GM21528 (cell line): ENCODE measurements at regions not wholly inside any gene's neighbourhood (a gene's known extent, or its start where the extent isn't known, plus 50 kb on each side); places are given as distances from the start of the nearest gene placed in this dataset.

Experiments
- ATAC-seq: cut with Tn5 transposase; IDR thresholded peaks from one replicate; pipeline ENCODE4 v1.9.1; 2021; ENCODE audit warnings: mild to moderate bottlenecking, moderate library complexity; ENCODE audit not compliant: unreplicated experiment, low FRiP score

DNA sequence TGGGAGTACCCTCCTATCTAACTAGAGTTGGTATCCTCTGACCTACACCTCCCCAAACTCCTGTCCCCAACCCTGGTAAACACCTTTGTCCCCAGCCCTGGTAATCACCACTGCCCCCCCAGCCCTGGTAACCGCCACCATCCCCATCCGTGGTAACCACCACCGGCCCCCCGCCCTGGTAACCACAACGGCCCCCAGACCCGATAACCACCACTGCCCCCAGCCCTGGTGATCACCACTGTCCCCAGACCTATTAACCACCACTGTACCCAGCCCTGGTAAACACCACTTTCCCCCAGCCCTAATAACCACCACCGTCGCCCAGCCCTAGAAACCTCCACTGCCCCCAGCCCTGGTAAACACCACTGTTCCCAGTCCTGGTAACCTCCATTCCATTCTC is 820.2 kb upstream of the SALL3 start:
- ATAC-seq, result no peak

DNA sequence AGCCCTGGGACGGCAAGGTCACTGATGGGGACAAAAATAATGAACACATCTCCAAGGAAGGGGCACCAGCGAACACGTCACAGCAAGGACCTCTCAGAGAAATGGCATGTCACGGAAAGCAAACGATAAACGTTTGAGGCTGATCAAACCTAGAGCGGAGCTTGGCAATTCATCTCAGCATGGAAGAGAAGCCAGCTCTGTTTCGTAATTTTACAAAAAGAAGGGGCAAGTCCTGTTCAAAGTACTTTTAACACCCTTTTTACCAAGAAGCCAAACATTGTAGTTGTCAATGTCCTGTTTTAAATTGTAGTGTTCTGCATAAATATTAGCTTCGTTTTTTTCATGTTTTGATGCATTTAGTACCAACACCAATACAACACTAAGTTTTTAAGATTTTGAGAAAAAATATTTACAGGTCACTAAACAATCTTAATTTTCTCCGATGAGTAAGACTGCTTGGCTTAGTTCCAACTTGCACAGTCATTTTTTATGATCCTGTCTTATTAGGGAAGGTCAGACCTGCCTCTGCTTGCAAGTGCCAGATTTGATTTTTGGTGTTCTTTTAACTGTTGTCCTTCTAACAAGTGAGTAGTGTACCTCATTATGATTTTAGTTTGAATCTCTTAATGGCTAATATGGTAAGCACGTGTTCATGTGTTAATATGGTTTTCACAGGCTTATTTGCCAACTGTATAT is 818.5 kb upstream of the SALL3 start:
- no peak for ATAC-seq

GRCh38 chr18:78165525-78165924 is 814.1 kb upstream of the SALL3 start:
- no peak for ATAC-seq

DNA sequence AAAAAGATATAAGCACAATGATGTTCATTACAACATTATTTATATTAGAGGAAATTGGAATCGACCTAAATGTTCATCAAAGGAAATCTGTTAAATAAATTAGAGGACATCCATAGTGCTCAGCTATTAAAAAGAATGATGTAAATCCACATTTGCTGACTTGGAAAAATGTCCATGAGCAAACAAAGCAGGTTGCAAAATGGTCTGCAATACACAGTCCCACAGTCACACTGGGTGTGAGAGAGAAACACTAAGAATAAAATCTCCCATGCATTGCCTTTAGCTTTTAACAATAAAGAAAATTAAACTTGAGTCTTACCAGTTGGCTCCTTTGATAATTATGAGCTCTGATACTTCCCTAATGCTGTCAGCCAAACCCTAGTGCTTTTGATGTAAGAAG is 811.1 kb upstream of the SALL3 start:
- ATAC-seq, result no peak

GRCh38 chr18:78169174-78169864 is 810.3 kb upstream of the SALL3 start:
- ATAC-seq, result no peak

DNA sequence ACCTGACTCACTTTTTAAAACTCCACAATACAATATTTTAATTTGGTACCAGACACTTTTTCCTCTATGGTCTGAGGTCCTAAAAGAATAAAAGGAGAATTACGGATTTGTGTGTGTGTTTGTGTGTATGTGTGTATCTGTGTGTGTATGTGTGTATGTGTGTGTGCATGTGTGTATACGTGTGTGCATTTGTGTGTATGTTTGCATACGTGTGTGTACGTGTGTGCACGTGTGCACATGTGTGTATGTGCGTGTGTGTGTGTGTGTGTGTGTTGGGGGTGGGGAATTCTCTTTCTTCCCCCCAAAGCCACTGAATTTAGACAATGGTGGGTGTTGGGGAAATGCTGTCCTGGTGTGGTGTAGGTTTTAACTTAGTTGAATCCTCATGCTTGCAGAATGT is 807.7 kb upstream of the SALL3 start:
- ATAC-seq, result no peak

- ATAC-seq, result no peak
Measured at GRCh38 chr18:78174737-78175136, 804.9 kb upstream of the SALL3 start.

- no peak for ATAC-seq
Measured at GRCh38 chr18:78178812-78179211, 800.8 kb upstream of the SALL3 start.

DNA sequence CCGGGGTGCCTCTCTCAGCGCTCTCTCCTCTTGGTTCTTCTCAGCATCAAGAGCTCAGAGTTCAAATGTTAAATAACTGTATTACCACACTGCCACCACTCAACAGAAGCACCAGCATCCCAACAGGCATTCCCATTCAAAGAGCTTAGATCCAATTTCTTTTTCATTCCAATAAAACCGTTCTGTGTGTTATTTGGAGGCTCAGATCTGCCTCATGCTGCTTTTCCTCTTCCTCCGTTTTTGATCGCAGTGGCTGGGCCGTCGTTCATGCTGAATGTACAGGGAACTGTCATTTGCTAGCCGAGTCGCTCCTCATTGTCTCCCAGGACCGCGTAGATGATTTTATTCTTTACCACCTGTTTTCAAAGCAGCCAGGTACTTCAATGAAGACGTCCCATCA is 798.9 kb upstream of the SALL3 start:
- no peak for ATAC-seq

DNA sequence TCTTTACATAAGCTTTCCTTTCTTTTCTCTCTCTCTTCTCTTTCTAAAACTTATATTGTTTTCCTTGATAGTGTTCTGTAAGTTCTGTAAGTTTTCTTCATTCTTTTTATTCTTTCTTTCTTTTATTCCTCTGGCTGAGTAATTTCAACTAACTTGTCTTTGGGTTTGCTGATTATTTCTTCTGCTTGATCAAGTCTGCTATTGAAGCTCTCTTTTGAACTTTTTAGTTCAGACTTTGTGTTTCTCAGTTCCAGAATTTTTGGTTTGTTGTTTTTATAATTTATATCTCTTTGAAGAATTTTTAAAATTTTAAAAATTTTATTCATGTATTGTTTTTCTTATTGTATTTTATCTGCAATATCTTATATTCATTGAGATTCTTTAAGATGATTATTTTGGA is 795.8 kb upstream of the SALL3 start:
- ATAC-seq, result no peak

GRCh38 chr18:78191276-78191675 is 788.3 kb upstream of the SALL3 start:
- ATAC-seq, result no peak

- ATAC-seq, result no peak
Measured at GRCh38 chr18:78192054-78192453, 787.6 kb upstream of the SALL3 start.

DNA sequence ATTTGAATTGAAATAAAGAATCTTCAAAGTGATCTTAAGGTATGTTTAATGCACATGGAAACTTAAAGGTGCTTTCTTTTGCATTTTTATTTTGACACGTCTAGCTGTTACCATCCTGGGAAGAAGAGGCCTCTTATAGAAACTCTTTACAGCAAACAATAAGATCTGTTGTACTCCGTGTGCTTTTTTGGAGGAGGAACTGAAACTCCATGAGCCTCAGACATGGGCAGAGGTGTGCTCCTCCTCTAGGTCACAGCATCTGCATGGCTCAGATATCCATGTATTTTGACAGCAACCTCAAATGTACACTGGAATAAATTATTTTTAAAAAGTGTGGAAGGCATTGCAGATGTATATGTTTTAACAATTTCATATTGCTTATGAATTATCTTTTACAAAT is 783.3 kb upstream of the SALL3 start:
- ATAC-seq, result no peak

DNA sequence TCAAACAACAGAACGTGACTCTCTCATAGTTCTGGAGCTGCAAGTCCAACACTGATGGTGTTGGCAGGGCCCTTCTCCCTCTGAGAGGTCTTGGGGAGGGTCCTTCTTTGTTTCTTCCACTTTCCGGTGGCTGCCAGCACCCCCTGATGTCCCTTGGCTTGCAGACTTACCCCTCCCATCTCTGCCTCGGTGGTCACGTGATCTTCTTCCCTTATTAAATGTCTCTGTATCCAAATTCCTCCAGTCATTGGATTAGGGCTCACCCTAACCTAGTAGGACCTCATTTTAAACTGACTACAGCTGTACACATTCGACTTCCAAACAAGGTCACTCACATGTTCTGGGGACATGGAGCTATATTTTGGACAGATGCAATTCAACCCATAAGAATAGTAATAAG is 780.6 kb upstream of the SALL3 start:
- ATAC-seq, result no peak

- no peak for ATAC-seq
Measured at GRCh38 chr18:78199611-78200010, 780.0 kb upstream of the SALL3 start.

DNA sequence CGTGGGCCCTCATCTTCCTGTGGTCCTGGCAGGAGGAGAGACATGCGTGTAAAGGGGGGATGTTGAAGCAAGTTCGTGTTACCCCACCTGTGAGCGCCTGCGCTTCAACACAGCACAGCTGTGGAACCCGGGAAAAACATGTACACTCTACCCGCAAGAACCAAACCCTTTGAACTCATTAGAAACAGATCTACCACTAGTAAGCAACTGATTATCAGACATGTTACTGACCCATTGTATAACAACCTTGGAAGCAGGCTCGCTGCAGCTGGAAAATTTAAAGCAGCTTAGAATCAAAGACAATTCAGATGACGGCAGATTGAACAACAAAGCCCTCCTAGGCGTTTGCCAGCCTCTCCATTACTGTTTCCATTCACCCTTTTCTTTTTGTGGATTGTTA is 771.7 kb upstream of the SALL3 start:
- ATAC-seq, result no peak

DNA sequence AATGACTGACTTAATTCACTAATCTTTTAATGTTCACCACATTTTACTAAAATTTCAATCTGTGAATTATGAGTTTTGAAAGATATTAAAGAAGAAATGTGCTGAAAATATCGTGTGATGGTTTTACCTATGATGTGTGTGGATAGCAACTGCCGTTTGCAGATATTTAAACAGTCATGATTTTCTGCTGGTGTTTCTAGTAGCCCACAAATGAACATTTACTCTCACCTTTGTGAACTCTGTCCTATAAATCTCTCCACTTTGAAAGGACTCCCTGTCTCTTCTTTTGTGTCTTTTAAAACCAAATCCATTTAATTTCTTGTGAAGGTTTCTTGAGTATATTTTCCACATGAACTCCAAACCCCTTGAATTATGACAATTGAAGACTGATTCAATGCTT is 771.2 kb upstream of the SALL3 start:
- no peak for ATAC-seq

- no peak for ATAC-seq
Measured at GRCh38 chr18:78213361-78213994, 766.1 kb upstream of the SALL3 start.

GRCh38 chr18:78221496-78221895 is 758.1 kb upstream of the SALL3 start:
- no peak for ATAC-seq

GRCh38 chr18:78228974-78229373 is 750.6 kb upstream of the SALL3 start:
- ATAC-seq, result no peak

DNA sequence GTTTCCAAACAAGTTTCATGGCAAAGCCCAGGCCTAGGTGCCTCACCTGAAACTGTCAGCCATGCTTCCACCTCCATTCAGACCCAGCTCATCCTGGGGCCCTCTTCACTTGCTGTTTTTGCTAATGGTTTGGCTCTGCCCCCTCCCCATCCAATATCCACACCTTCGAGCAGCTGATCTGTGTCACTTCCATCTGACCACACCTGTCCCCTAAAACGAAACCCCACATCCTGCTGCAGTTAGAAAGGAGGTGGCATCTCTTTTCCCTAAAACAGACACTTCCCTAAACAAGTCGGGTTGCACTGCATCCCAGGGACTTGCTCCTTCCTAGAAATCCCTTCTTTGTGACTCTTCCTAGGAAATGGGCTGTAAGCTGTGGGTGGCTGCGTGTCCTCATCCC is 748.7 kb upstream of the SALL3 start:
- ATAC-seq, result no peak

DNA sequence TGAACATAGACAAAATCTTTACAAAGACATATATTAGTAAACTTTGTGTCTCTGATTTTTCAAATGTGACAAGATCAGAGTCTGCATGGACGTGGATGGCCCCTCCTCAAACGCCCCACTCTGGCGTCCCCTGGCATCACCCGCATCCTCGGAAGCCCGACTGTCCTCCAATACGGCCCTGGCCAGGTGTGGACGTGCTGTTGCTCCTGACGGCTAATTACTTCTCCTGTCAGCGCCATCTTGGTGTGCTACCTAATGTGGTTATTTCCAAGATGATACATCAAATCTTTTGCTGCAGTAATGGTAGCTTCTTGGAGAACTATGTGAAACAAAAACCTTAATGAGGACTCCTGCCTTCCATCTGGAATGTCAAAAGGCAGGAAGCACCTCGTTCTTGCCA is 747.4 kb upstream of the SALL3 start:
- ATAC-seq, result no peak
